ENCODE measurements at regions not wholly inside any gene's neighbourhood (a gene's known extent, or its start where the extent isn't known, plus 50 kb on each side); places are given as distances from the start of the nearest gene placed in this dataset.

DNA sequence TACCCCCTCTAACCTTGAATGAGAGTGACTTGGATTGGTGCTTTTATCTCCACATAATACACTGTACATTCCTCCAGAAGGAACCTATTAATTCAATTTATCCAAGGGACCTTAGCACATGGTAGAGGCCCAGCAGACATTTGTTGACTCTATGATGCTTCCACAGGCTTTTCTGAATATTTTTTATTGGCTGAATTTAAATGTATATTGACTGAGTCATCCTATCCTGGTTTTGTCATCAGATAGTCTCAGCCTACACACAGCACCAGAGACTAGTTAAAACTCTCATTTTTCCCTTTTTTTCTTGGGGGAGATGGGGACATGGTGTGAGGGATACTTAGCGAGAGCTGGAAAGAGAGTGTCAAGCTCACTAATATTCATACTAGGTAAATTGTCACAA lies 101.6 kb downstream of the LRRC30 start:
- no peak for TF ChIP-seq CTCF (conservative IDR thresholded peaks at IDR 0.05; ENCODE audit: low read depth, low read length)
- no peak for TF ChIP-seq EZH2 (IDR thresholded peaks at IDR 0.05; ENCODE audit: low read length, unreplicated experiment)
- no peak for TF ChIP-seq EZH2phosphoT487 (IDR thresholded peaks at IDR 0.05; ENCODE audit: borderline replicate concordance, low read length)
